Body of pancreas (tissue), 4 donors: ENCODE measurements at regions not wholly inside any gene's neighbourhood (a gene's known extent, or its start where the extent isn't known, plus 50 kb on each side); places are given as distances from the start of the nearest gene placed in this dataset.

Source experiments
- POLR2A ChIP-seq, 3 donors: fragments of 450-650 bp; IDR thresholded peaks; one replicate each; pipeline ENCODE4 v1.6.1; 2016; ENCODE audit warnings: antibody characterized with exemption in 3 of 3, mild to moderate bottlenecking in 2 of 3
- TF ChIP-seq, protein P1 (sequence below), 7 experiments: fragments of 450-650 bp in 4 of 7; fragments of 200-600 bp in 3 of 7; sonication (generic) in 3 of 7; IDR thresholded peaks; one replicate each; pipeline ENCODE4 v1.5.1; 2016 to 2019; ENCODE audit warnings: antibody characterized with exemption in 7 of 7

DNA sequence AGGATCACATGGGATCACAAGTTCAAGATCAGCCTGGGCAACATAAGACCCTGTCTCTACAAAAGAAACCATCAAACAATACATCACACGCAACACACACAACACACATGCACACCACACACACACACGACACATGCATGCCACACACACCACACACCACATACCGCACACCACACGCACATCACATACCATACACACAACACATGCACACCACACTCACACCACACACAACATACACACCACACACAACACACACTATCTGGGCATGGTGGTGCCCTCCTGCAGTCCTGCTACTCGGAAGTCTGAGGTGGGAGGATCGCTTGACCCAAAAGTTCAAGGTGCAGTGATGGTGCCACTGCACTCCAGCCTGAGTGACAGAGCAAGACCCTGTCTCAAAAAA is 198.3 kb downstream of the USP12 start:
- TF ChIP-seq, protein P1, sequence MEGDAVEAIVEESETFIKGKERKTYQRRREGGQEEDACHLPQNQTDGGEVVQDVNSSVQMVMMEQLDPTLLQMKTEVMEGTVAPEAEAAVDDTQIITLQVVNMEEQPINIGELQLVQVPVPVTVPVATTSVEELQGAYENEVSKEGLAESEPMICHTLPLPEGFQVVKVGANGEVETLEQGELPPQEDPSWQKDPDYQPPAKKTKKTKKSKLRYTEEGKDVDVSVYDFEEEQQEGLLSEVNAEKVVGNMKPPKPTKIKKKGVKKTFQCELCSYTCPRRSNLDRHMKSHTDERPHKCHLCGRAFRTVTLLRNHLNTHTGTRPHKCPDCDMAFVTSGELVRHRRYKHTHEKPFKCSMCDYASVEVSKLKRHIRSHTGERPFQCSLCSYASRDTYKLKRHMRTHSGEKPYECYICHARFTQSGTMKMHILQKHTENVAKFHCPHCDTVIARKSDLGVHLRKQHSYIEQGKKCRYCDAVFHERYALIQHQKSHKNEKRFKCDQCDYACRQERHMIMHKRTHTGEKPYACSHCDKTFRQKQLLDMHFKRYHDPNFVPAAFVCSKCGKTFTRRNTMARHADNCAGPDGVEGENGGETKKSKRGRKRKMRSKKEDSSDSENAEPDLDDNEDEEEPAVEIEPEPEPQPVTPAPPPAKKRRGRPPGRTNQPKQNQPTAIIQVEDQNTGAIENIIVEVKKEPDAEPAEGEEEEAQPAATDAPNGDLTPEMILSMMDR (IDR thresholded peaks at IDR 0.05): no peak
- TF ChIP-seq POLR2A (IDR thresholded peaks at IDR 0.05): no peak
